ENCODE measurements at regions not wholly inside any gene's neighbourhood (a gene's known extent, or its start where the extent isn't known, plus 50 kb on each side); places are given as distances from the start of the nearest gene placed in this dataset.

DNA sequence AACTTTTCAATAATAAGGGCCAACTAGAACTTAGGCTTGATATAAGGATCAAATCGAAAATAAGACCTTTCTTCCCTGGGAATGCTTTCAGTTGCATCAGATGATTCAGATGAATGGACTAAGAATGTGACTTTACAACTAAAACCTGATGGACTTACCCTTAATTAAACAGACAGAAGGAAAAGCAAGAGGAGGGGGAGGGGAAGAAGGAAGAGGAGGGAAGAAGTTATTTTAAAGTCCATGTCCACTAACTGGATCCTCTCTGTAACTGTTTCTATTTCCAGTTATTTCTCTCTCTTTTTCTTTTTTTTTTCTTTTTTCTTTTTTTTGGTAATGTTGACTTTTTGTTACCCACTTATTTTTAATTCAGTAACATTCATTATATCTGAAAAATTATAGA lies 486.0 kb downstream of the MAFB start:
- H3K27me3 ChIP-seq: no peaks in the 10 kb centered on the region
- no peaks in the 10 kb centered on the region for H3K9me3 ChIP-seq
- no peak overlapping the region for H3K4me3 ChIP-seq (ENCODE audit: low read depth in 1 of 2, low read length in 1 of 2)
- H3K27ac ChIP-seq: no peak overlapping the region
- H3K4me1 ChIP-seq (ENCODE audit: control insufficient read depth in 1 of 2, insufficient read depth in 1 of 2, low read depth in 1 of 2, low read length in 1 of 2): no peaks in the 10 kb centered on the region
- TF ChIP-seq, protein P1, sequence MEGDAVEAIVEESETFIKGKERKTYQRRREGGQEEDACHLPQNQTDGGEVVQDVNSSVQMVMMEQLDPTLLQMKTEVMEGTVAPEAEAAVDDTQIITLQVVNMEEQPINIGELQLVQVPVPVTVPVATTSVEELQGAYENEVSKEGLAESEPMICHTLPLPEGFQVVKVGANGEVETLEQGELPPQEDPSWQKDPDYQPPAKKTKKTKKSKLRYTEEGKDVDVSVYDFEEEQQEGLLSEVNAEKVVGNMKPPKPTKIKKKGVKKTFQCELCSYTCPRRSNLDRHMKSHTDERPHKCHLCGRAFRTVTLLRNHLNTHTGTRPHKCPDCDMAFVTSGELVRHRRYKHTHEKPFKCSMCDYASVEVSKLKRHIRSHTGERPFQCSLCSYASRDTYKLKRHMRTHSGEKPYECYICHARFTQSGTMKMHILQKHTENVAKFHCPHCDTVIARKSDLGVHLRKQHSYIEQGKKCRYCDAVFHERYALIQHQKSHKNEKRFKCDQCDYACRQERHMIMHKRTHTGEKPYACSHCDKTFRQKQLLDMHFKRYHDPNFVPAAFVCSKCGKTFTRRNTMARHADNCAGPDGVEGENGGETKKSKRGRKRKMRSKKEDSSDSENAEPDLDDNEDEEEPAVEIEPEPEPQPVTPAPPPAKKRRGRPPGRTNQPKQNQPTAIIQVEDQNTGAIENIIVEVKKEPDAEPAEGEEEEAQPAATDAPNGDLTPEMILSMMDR (IDR thresholded peaks at IDR 0.05): no peak
- H3K36me3 ChIP-seq: no peaks in the 10 kb centered on the region

GRCh38 chr20:40197691-40198090 lies 491.3 kb downstream of the MAFB start:
- TF ChIP-seq, protein P1 (IDR thresholded peaks at IDR 0.05): no peak
- Histone ChIP-seq H3K27ac (no peak overlapping the region), H3K4me3 (ENCODE audit: low read depth in 1 of 2, low read length in 1 of 2) (no peak overlapping the region)

DNA sequence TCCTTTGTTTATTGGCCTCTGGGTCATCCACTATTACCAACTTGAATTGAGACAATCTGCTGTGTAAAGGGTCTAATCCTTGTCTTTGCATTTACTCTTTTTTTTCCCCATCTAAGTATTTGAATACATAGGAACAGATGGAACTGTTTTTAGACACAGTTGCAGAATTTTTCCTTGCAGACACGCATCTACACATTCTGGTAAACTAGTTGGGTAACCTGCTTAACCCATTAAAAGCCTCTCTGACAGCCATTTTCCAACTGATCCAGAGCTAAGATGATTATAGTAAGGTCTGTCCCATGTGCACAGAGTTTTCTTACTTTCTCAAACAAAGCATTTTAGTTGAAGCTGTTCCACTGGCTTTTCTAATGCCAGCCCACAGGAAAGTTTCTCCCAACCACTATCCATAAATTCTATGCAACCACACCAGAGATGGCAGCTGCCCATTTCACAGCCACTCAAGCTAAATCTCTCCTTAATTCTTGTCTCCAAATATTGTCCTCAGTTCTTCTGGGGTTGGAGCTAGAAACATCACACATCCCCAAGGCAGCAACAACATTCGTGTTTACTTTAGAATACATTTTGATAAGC lies 492.1 kb downstream of the MAFB start:
- Histone ChIP-seq H3K27me3 (no peaks in the 10 kb centered on the region), H3K36me3 (no peaks in the 10 kb centered on the region), H3K4me1 (ENCODE audit: control insufficient read depth in 1 of 2, insufficient read depth in 1 of 2, low read depth in 1 of 2, low read length in 1 of 2) (no peaks in the 10 kb centered on the region), H3K27ac (no peak overlapping the region), H3K9me3 (no peaks in the 10 kb centered on the region), H3K4me3 (ENCODE audit: low read depth in 1 of 2, low read length in 1 of 2) (no peak overlapping the region)
- TF ChIP-seq, protein P1 (IDR thresholded peaks at IDR 0.05): no peak

More at GRCh38 chr20:40197691-40198090, 491.3 kb downstream of the MAFB start:
- no peaks in the 10 kb centered on the region for H3K27me3 ChIP-seq
- H3K9me3 ChIP-seq: no peaks in the 10 kb centered on the region
- no peaks in the 10 kb centered on the region for H3K36me3 ChIP-seq
- H3K4me1 ChIP-seq (ENCODE audit: control insufficient read depth in 1 of 2, insufficient read depth in 1 of 2, low read depth in 1 of 2, low read length in 1 of 2): no peaks in the 10 kb centered on the region

- Histone ChIP-seq H3K9me3 (no peaks in the 10 kb centered on the region), H3K27ac (no peak overlapping the region), H3K27me3 (no peaks in the 10 kb centered on the region)
These were observed 493.3 kb downstream of the MAFB start for GRCh38 chr20:40195742-40196141.

GRCh38 chr20:40192529-40192928 lies 496.5 kb downstream of the MAFB start:
- H3K4me1 ChIP-seq (ENCODE audit: control insufficient read depth in 1 of 2, insufficient read depth in 1 of 2, low read depth in 1 of 2, low read length in 1 of 2): no peaks in the 10 kb centered on the region
- no peaks in the 10 kb centered on the region for H3K27me3 ChIP-seq
- TF ChIP-seq, protein P1 (IDR thresholded peaks at IDR 0.05): no peak
- H3K4me3 ChIP-seq (ENCODE audit: low read depth in 1 of 2, low read length in 1 of 2): no peak overlapping the region
- no peak overlapping the region for H3K27ac ChIP-seq
- no peaks in the 10 kb centered on the region for H3K36me3 ChIP-seq
- H3K9me3 ChIP-seq: no peaks in the 10 kb centered on the region

More at GRCh38 chr20:40195742-40196141, 493.3 kb downstream of the MAFB start:
- no peaks in the 10 kb centered on the region for H3K36me3 ChIP-seq
- TF ChIP-seq, protein P1 (IDR thresholded peaks at IDR 0.05): no peak
- no peaks in the 10 kb centered on the region for H3K4me1 ChIP-seq (ENCODE audit: control insufficient read depth in 1 of 2, insufficient read depth in 1 of 2, low read depth in 1 of 2, low read length in 1 of 2)
- H3K4me3 ChIP-seq (ENCODE audit: low read depth in 1 of 2, low read length in 1 of 2): no peak overlapping the region

All from neutrophil (primary cell).